Ovary (tissue), 3 donors: ENCODE measurements at regions not wholly inside any gene's neighbourhood (a gene's known extent, or its start where the extent isn't known, plus 50 kb on each side); places are given as distances from the start of the nearest gene placed in this dataset.

Source experiments
- CTCF ChIP-seq, 3 donors: fragments of 450-650 bp in 2 of 3; fragments of 200-600 bp in 1 of 3; IDR thresholded peaks; one replicate each; pipeline versions ENCODE4 v1.5.1 to v1.8.0; 2016 to 2022; ENCODE audit warnings: antibody characterized with exemption in 3 of 3, mild to moderate bottlenecking in 1 of 3
- EP300 ChIP-seq: sonication (generic); formaldehyde crosslinking; IDR thresholded peaks from one replicate; pipeline ENCODE4 v1.6.1; 2017; ENCODE audit warnings: antibody characterized with exemption
- POLR2A ChIP-seq: fragments of 450-650 bp; IDR thresholded peaks from one replicate; pipeline ENCODE4 v1.6.1; 2017; ENCODE audit warnings: antibody characterized with exemption, mild to moderate bottlenecking, moderate library complexity
- donor health status: DM: no; HTN: no; CAD: no.

- TF ChIP-seq POLR2A (no peak), CTCF (IDR thresholded peaks at IDR 0.05) (no peak), EP300 (no peak)
These were observed 667.3 kb upstream of the CRIM1 start for GRCh38 chr2:35688309-35688708.
